GM12878 (cell line): ENCODE measurements at regions not wholly inside any gene's neighbourhood (a gene's known extent, or its start where the extent isn't known, plus 50 kb on each side); places are given as distances from the start of the nearest gene placed in this dataset.

Experiments
- ATAC-seq: fragments of 200-7000 bp; cut with Tn5 transposase; 3 replicates; pipeline ENCODE4 v1.9.1; 2020; ENCODE audit warnings: mild to moderate bottlenecking, moderate library complexity
- BruUV-seq: library from RNA; stranded (reverse); fragments of 400-500 nt; replicated peaks from 2 replicates; lab custom pipeline; 2021; lab: Mats Ljungman, UMichigan
- CTCF ChIA-PET: fragments of 300-600 bp; sonication (Branson Sonifier 250); formaldehyde crosslinking; extraction: SDS; loops from one replicate; lab custom pipeline; 2021; ENCODE audit warnings: inconsistent platforms; lab: Yijun Ruan, JAX
- POLR2A ChIA-PET: fragments of 350-600 bp; formaldehyde crosslinking; extraction: SDS; loops from one replicate; lab custom pipeline; 2021; ENCODE audit warnings: inconsistent platforms; lab: Charles Lee
- RAD21 ChIA-PET: fragments of 300-600 bp; sonication (Branson Sonifier 250); formaldehyde crosslinking; loops from one replicate; lab custom pipeline; 2023; ENCODE audit warnings: antibody characterized with exemption; ENCODE audit not compliant: unreplicated experiment; lab: Charles Lee
- SMC1A ChIA-PET: fragments of 300-600 bp; sonication (Branson Sonifier 250); formaldehyde crosslinking; loops from one replicate; lab custom pipeline; 2023; ENCODE audit not compliant: unreplicated experiment, uncharacterized antibody; lab: Charles Lee
- DNase-seq: peaks from one replicate; pipeline ENCODE4 v3.0.0-alpha.2; 2011; ENCODE audit warnings: low read depth, low spot score
- FAIRE-seq: peaks from 3 replicates; lab custom pipeline; 2011; peaks lifted over from hg19 to GRCh38; lab: Jason Lieb, UNC
- H2AFZ ChIP-seq: 2 replicates; pipeline ENCODE4 v1.6.0; 2011; ENCODE audit warnings: low read depth, low read length, control low read depth; ENCODE audit not compliant: control insufficient read depth
- H3K27ac ChIP-seq: 2 replicates; pipeline ENCODE4 v1.5.1; 2011; ENCODE audit warnings: control low read depth; ENCODE audit not compliant: control insufficient read depth, insufficient read depth
- H3K27me3 ChIP-seq, 2 experiments: replicated peaks in 1 of 2; 2 replicates each; pipeline versions ENCODE4 v1.6.0 to v1.6.1; 2011; ENCODE audit warnings: low read length in 1 of 2; ENCODE audit not compliant: control insufficient read depth in 2 of 2, insufficient read depth in 2 of 2
- H3K36me3 ChIP-seq, 2 experiments: 2 replicates each; pipeline ENCODE4 v1.5.1; 2011; ENCODE audit warnings: low read length in 1 of 2; ENCODE audit not compliant: control insufficient read depth in 2 of 2, insufficient read depth in 2 of 2
- H3K4me1 ChIP-seq: 2 replicates; pipeline ENCODE4 v1.6.1; 2011; ENCODE audit warnings: mild to moderate bottlenecking, low read length, moderate library complexity, mixed read lengths; ENCODE audit not compliant: control insufficient read depth, insufficient read depth
- H3K4me2 ChIP-seq: 2 replicates; pipeline ENCODE4 v1.6.0; 2011; ENCODE audit warnings: control low read depth; ENCODE audit not compliant: control insufficient read depth, insufficient read depth
- H3K4me3 ChIP-seq: fragments of 200-600 bp; sonication (generic); 2 replicates; pipeline ENCODE4 v1.5.1; 2016
- H3K79me2 ChIP-seq: 2 replicates; pipeline ENCODE4 v1.6.0; 2011; ENCODE audit warnings: low read length; ENCODE audit not compliant: control insufficient read depth, insufficient read depth
- H3K9ac ChIP-seq: 2 replicates; pipeline ENCODE4 v1.8.0; 2011; ENCODE audit warnings: low read length, control low read depth, mixed read lengths; ENCODE audit not compliant: control insufficient read depth, insufficient read depth
- H3K9me3 ChIP-seq: replicated peaks from 3 replicates; pipeline ENCODE4 v1.5.1; 2011; ENCODE audit warnings: mild to moderate bottlenecking, low read length; ENCODE audit not compliant: control insufficient read depth, insufficient read depth
- H4K20me1 ChIP-seq: 2 replicates; pipeline ENCODE4 v1.6.0; 2011; ENCODE audit not compliant: control insufficient read depth, insufficient read depth
- CHD2 ChIP-seq: IDR thresholded peaks from 2 replicates; pipeline ENCODE4 v1.6.1; 2011; ENCODE audit warnings: low read depth, low read length, improper control_type of control experiment, borderline replicate concordance
- HDAC2 ChIP-seq: fragments of 200-600 bp; sonication (generic); IDR thresholded peaks from 2 replicates; pipeline ENCODE4 v1.6.1; 2017
- RUNX3 ChIP-seq: IDR thresholded peaks from 2 replicates; pipeline ENCODE4 v1.6.1; 2012; ENCODE audit warnings: low read length, inconsistent platforms
- WGBS: methylation state at CpG from one replicate; pipeline ENCODE4 v1.1.6; 2016; ENCODE audit warnings: low lambda C conversion rate; ENCODE audit not compliant: insufficient replicate concordance, insufficient coverage; ENCODE audit errors: missing lambda C conversion rate; 5-methylcytosine and 5-hydroxymethylcytosine counted together
- in situ Hi-C: fragments of 300-500 bp; cut with MboI; formaldehyde crosslinking; loops from 9 replicates; pipeline ENCODE4 v1.14.3; 2018; ENCODE audit warnings: mixed read lengths
- intact Hi-C: fragments of 100-400 bp; cut with micrococcal nuclease; formaldehyde crosslinking; loops from one replicate; pipeline ENCODE4 v1.14.2; 2022; ENCODE audit not compliant: unreplicated experiment
- TF ChIP-seq, protein P1 (sequence below): fragments of 450-650 bp; formaldehyde crosslinking; IDR thresholded peaks from 2 replicates; pipeline ENCODE4 v1.4.0; 2020; ENCODE audit warnings: mild to moderate bottlenecking, moderate library complexity

GRCh38 chr13:29902632-29903305 lies 52.4 kb upstream of the UBL3 start (continued):
- TF ChIP-seq, protein P1, sequence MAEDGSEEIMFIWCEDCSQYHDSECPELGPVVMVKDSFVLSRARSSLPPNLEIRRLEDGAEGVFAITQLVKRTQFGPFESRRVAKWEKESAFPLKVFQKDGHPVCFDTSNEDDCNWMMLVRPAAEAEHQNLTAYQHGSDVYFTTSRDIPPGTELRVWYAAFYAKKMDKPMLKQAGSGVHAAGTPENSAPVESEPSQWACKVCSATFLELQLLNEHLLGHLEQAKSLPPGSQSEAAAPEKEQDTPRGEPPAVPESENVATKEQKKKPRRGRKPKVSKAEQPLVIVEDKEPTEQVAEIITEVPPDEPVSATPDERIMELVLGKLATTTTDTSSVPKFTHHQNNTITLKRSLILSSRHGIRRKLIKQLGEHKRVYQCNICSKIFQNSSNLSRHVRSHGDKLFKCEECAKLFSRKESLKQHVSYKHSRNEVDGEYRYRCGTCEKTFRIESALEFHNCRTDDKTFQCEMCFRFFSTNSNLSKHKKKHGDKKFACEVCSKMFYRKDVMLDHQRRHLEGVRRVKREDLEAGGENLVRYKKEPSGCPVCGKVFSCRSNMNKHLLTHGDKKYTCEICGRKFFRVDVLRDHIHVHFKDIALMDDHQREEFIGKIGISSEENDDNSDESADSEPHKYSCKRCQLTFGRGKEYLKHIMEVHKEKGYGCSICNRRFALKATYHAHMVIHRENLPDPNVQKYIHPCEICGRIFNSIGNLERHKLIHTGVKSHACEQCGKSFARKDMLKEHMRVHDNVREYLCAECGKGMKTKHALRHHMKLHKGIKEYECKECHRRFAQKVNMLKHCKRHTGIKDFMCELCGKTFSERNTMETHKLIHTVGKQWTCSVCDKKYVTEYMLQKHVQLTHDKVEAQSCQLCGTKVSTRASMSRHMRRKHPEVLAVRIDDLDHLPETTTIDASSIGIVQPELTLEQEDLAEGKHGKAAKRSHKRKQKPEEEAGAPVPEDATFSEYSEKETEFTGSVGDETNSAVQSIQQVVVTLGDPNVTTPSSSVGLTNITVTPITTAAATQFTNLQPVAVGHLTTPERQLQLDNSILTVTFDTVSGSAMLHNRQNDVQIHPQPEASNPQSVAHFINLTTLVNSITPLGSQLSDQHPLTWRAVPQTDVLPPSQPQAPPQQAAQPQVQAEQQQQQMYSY (CRISPR knock-in tag): no peak

DNA sequence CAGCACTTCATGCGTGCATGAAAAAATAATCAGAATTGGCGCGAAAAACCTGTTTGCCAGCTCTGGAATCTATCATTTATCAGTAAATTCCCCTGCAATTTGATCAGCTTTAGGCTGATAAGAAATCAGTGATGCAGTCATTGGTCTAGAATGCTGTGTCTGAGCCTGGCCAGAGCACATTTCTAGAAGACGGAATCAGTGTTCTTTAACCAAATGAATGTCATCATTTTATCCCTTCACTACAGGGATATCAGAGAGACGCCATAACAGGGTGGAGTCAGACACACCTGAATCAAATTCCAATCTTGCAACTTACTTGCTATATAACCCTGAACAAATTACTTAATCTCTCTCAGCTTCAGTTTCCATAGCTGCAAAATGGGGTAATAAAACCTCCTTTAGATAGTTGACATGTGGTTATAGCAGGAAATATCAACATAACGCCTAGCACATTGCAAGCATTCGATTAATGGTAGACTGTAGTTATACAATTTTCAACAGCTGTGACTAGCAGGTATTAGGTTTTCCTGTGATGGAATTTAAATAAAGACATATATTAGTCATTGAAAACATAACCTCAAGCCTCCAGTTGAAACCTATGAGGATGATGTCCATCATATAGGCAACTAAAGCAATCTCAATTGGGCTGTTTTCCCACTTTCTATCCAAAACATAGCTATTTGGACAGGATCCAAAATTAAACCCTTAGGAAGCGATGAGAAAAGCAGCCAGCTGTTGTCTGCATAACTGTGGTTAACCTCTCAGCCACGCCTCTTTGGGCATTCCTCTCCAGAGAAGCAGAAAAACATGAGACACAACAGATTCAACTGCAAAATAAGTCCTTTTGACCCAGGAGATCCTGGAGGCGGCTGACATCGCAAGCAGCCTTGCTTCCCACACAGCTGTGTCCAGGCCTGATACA lies 51.6 kb upstream of the UBL3 start:
- intact Hi-C loops: no loop called here
- FAIRE-seq: no peak
- RAD21 ChIA-PET: no interaction called here
- no peaks in the 10 kb centered on the region for H3K9me3 ChIP-seq
- H3K79me2 ChIP-seq: no peaks in the 10 kb centered on the region
- no peak overlapping the region for H2AFZ ChIP-seq
- ATAC-seq: no peak; the same call in 2 of the 3 replicates
- BruUV-seq: no TSS peak
- TF ChIP-seq CHD2 (no peak), RUNX3 (0 out of 2 replicates have a peak, but pooled peaks have one; percentile 19), HDAC2 (no peak)
- POLR2A ChIA-PET: no interaction called here
- H3K4me2 ChIP-seq: no peak overlapping the region
- no peak overlapping the region for H3K9ac ChIP-seq
- SMC1A ChIA-PET: interaction anchor here (0.7 to 1.6 kb wide), 4 partner anchors 9 to 25 kb away, joined by 3 to 4 read pairs (median 3); no protein-coding TSS in a partner anchor
- H3K27ac ChIP-seq: no peak overlapping the region
- no peaks in the 10 kb centered on the region for H3K36me3 ChIP-seq
- no peaks in the 10 kb centered on the region for H3K27me3 ChIP-seq
- in situ Hi-C loops: no loop called here
- DNase-seq: no peak
- no peak overlapping the region for H3K4me3 ChIP-seq
- CTCF ChIA-PET: interaction anchor here (1.8 kb wide), 1 partner anchor 11 kb away, joined by 4 read pairs; no protein-coding TSS in a partner anchor
- H3K4me1 ChIP-seq: no peaks in the 10 kb centered on the region
- H4K20me1 ChIP-seq: no peaks in the 10 kb centered on the region
- WGBS: 27% methylated on average over 11 of the region's 11 CpGs
